CD4-positive, alpha-beta memory T cell (primary cell): ENCODE measurements at regions not wholly inside any gene's neighbourhood (a gene's known extent, or its start where the extent isn't known, plus 50 kb on each side); places are given as distances from the start of the nearest gene placed in this dataset.

Source experiments
- CTCF ChIA-PET: fragments of 350-600 bp; sonication (Branson Sonifier 250); formaldehyde crosslinking; loops from one replicate; lab custom pipeline; 2021; ENCODE audit warnings: inconsistent platforms; ENCODE audit not compliant: partially characterized antibody; lab: Charles Lee
- POLR2A ChIA-PET: fragments of 350-600 bp; sonication (Branson Sonifier 250); formaldehyde crosslinking; loops from one replicate; lab custom pipeline; 2021; ENCODE audit not compliant: partially characterized antibody; lab: Charles Lee
- DNase-seq, 5 donors: peaks; one replicate each; pipeline versions ENCODE4 v3.0.0 to v3.0.0-alpha.2; 2020 to 2022; ENCODE audit warnings: mixed read lengths in 1 of 5
- H3K27ac ChIP-seq: one replicate; pipeline ENCODE4 v1.7.0; 2013; ENCODE audit warnings: low read depth, low read length
- H3K27me3 ChIP-seq: 2 replicates; pipeline ENCODE4 v1.7.0; 2013; ENCODE audit warnings: mild to moderate bottlenecking, low read length, moderate library complexity; ENCODE audit not compliant: insufficient read depth
- H3K36me3 ChIP-seq: 2 replicates; pipeline ENCODE4 v1.7.0; 2013; ENCODE audit warnings: mild to moderate bottlenecking, low read length, moderate library complexity; ENCODE audit not compliant: insufficient read depth
- H3K4me1 ChIP-seq: 2 replicates; pipeline ENCODE4 v1.7.0; 2013; ENCODE audit warnings: mild to moderate bottlenecking, low read length, moderate library complexity; ENCODE audit not compliant: insufficient read depth
- H3K4me3 ChIP-seq, 2 donors: one replicate each; pipeline ENCODE4 v1.7.0; 2013; ENCODE audit warnings: low read length in 2 of 2, mild to moderate bottlenecking in 1 of 2
- H3K9me3 ChIP-seq, 2 donors: one replicate each; pipeline ENCODE4 v1.7.0; 2013; ENCODE audit warnings: low read length in 2 of 2, control low read depth in 1 of 2; ENCODE audit not compliant: control insufficient read depth in 1 of 2
- H3K27ac Mint-ChIP-seq, 7 donors: one replicate each; pipeline ENCODE4 v1.8.0; 2020 to 2021; ENCODE audit warnings: mixed read lengths in 7 of 7, mild to moderate bottlenecking in 6 of 7, inconsistent platforms in 3 of 7, moderate library complexity in 3 of 7
- H3K27me3 Mint-ChIP-seq, 2 donors: one replicate each; pipeline ENCODE4 v1.8.0; 2020 to 2021; ENCODE audit warnings: mixed read lengths in 2 of 2
- H3K36me3 Mint-ChIP-seq, 2 donors: one replicate each; pipeline ENCODE4 v1.8.0; 2020 to 2021; ENCODE audit warnings: mixed read lengths in 2 of 2, inconsistent platforms in 1 of 2, mild to moderate bottlenecking in 1 of 2
- H3K4me1 Mint-ChIP-seq, 4 donors: one replicate each; pipeline ENCODE4 v1.8.0; 2020 to 2021; ENCODE audit warnings: mixed read lengths in 4 of 4, mild to moderate bottlenecking in 1 of 4
- H3K4me3 Mint-ChIP-seq, 8 donors: one replicate each; pipeline ENCODE4 v1.8.0; 2020 to 2021; ENCODE audit warnings: mixed read lengths in 8 of 8, mild to moderate bottlenecking in 7 of 8, moderate library complexity in 6 of 8, inconsistent platforms in 3 of 8
- H3K9me3 Mint-ChIP-seq, 8 donors: one replicate each; pipeline ENCODE4 v1.8.0; 2020 to 2021; ENCODE audit warnings: mixed read lengths in 8 of 8, mild to moderate bottlenecking in 5 of 8, inconsistent platforms in 3 of 8, moderate library complexity in 1 of 8
- intact Hi-C: fragments of 100-400 bp; cut with micrococcal nuclease; formaldehyde crosslinking; loops from one replicate; pipeline ENCODE4 v1.15.1; 2023

DNA sequence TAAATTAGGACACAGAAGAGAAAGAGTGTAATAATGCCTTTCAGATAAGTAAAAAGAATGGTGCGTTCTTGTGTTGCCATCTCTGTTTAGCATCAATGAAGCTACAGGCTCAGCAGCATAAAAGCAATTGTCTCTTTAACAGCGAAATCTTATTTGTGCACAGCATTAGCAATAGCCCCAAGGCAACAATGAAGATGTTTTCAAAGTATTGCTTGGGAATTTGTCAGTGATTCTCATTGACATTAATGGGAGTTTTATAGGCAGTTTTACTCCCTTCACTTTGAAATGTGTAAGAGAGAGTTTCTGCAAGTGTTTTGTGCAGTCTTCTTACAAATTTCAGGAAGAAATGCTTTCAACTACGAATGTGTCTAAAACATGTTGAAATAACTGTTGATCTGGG lies 633.0 kb downstream of the TLL1 start:
- H3K4me3 ChIP-seq = no peak overlapping the region
- H3K9me3 ChIP-seq = no peaks in the 10 kb centered on the region
- H3K36me3 ChIP-seq = no peaks in the 10 kb centered on the region
- Mint-ChIP-seq H3K27ac (no peak overlapping the region), H3K36me3 (no peaks in the 10 kb centered on the region), H3K4me1 (no peaks in the 10 kb centered on the region), H3K4me3 (no peak overlapping the region), H3K9me3 (peaks cover 4 to 19% (median 8%) of the 10 kb centered on the region in 8 donors), H3K27me3 (no peaks in the 10 kb centered on the region)
- ChIA-PET CTCF (no interaction called here), POLR2A (no interaction called here)
- DNase-seq = no peak
- intact Hi-C loops = no loop called here
- H3K27me3 ChIP-seq = no peaks in the 10 kb centered on the region
- H3K4me1 ChIP-seq = no peaks in the 10 kb centered on the region
- H3K27ac ChIP-seq = no peak overlapping the region

DNA sequence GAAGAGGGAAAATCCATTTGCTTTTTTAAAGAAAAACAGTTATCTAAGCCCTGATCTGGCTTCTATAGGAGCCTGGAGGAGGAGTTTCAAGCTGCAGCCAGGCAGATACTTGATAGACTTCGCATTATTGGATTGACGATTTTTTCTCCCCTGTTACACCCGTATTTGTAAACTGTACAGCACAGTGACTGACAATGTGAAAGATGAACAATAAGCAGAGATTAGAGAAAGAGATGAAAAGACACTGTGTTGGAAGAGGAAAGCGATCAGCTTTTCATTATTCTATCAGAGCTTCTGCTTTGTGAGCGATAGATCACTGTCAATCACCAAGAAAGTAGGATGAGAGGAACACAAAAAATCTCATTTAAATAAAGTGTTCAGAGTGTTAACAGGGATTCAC lies 639.2 kb downstream of the TLL1 start:
- Histone ChIP-seq H3K27ac (no peak overlapping the region), H3K4me1 (no peaks in the 10 kb centered on the region), H3K36me3 (no peaks in the 10 kb centered on the region), H3K4me3 (no peak overlapping the region), H3K27me3 (no peaks in the 10 kb centered on the region), H3K9me3 (no peaks in the 10 kb centered on the region)
- Mint-ChIP-seq H3K4me1 (no peaks in the 10 kb centered on the region), H3K4me3 (no peak overlapping the region), H3K27me3 (no peaks in the 10 kb centered on the region), H3K27ac (no peak overlapping the region), H3K9me3 (peaks cover 0 to 14% (median 4%) of the 10 kb centered on the region in 8 donors), H3K36me3 (no peaks in the 10 kb centered on the region)
- CTCF ChIA-PET = no interaction called here
- no peak for DNase-seq
- intact Hi-C loops = no loop called here
- POLR2A ChIA-PET = no interaction called here

DNA sequence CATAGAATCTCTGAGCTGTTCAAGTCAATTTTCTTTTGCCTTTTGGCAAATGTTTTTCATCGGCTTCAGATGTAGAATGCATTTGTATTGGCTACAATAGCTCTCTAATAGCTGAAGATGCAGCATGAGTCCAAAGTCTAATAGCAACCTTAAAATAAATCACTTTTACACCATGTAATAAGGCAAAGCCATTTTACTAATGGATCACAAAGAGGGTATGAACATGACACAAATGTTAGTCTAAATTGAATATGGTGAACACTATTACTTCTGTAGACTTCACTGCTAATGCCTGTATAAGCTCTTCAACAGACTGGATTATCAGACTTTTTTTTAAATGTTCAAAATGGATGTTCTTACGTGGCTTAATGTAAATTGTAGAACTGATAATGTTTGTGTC lies 645.3 kb downstream of the TLL1 start:
- CTCF ChIA-PET = no interaction called here
- Histone ChIP-seq H3K9me3 (no peaks in the 10 kb centered on the region), H3K36me3 (no peaks in the 10 kb centered on the region)

DNA sequence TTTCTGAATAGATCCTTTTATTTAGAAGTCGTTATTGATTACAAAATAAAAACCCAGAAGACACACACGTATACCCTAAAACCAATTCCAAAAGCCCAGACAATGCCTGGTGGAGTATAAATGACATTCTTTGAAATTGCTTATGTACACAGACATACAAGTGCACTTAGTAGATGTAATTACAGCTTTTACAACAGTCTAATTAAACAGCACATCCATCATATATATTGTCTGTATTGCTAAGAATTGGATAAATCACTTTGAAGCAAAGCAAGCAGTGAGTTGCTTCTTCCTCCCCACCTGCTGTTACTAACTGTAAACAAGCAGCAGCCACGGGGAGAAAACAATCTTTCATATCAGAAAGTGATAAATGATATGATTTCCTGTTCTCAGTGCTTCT lies 645.7 kb downstream of the TLL1 start:
- Histone ChIP-seq H3K27me3 (no peaks in the 10 kb centered on the region), H3K36me3 (no peaks in the 10 kb centered on the region), H3K9me3 (no peaks in the 10 kb centered on the region), H3K27ac (no peak overlapping the region), H3K4me3 (no peak overlapping the region), H3K4me1 (no peaks in the 10 kb centered on the region)
- Mint-ChIP-seq H3K36me3 (no peaks in the 10 kb centered on the region), H3K4me3 (no peak overlapping the region), H3K27me3 (no peaks in the 10 kb centered on the region), H3K27ac (no peak overlapping the region), H3K4me1 (no peaks in the 10 kb centered on the region), H3K9me3 (peaks cover 4 to 17% (median 9%) of the 10 kb centered on the region in 8 donors)
- intact Hi-C loops = no loop called here
- no peak for DNase-seq
- CTCF ChIA-PET = no interaction called here
- POLR2A ChIA-PET = no interaction called here

More for the DNA sequence above, 645.3 kb downstream of the TLL1 start:
- POLR2A ChIA-PET = no interaction called here
- no peak overlapping the region for H3K27ac ChIP-seq
- intact Hi-C loops = no loop called here
- Mint-ChIP-seq H3K27me3 (no peaks in the 10 kb centered on the region), H3K36me3 (no peaks in the 10 kb centered on the region), H3K9me3 (peaks cover 4 to 17% (median 9%) of the 10 kb centered on the region in 8 donors), H3K27ac (no peak overlapping the region), H3K4me1 (no peaks in the 10 kb centered on the region), H3K4me3 (no peak overlapping the region)
- no peaks in the 10 kb centered on the region for H3K4me1 ChIP-seq
- H3K4me3 ChIP-seq = no peak overlapping the region
- DNase-seq = no peak
- H3K27me3 ChIP-seq = no peaks in the 10 kb centered on the region

DNA sequence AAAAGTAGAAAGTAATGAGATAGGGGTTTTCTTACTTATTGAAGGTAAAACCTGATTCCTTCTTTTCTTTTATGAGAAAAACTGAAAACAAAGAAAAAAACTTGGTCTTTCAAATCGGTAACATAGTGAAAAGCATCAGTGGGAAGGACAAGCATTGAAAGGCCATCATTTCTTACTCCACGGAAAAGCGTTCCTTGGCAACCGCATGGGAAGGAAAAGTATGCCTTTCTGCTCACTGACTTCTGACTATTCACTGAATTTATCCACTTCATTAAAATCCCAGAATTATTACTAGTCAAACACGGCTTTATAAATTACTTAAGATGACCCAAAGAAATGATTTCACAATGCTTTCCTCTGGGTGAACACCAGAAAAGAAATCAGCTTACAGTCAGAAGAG lies 646.7 kb downstream of the TLL1 start:
- no peak for DNase-seq
- H3K27ac Mint-ChIP-seq = no peak overlapping the region
- ChIA-PET CTCF (no interaction called here), POLR2A (no interaction called here)
- H3K27me3 ChIP-seq = no peaks in the 10 kb centered on the region
- no peak overlapping the region for H3K27ac ChIP-seq
- H3K4me1 Mint-ChIP-seq = no peaks in the 10 kb centered on the region
- H3K4me3 ChIP-seq = no peak overlapping the region
- no peaks in the 10 kb centered on the region for H3K4me1 ChIP-seq
- H3K36me3 ChIP-seq = no peaks in the 10 kb centered on the region
- no peaks in the 10 kb centered on the region for H3K27me3 Mint-ChIP-seq
- H3K9me3 Mint-ChIP-seq = peaks cover 4 to 14% (median 8%) of the 10 kb centered on the region in 8 donors
- no peaks in the 10 kb centered on the region for H3K9me3 ChIP-seq
- intact Hi-C loops = no loop called here
- H3K4me3 Mint-ChIP-seq = no peak overlapping the region
- H3K36me3 Mint-ChIP-seq = no peaks in the 10 kb centered on the region

DNA sequence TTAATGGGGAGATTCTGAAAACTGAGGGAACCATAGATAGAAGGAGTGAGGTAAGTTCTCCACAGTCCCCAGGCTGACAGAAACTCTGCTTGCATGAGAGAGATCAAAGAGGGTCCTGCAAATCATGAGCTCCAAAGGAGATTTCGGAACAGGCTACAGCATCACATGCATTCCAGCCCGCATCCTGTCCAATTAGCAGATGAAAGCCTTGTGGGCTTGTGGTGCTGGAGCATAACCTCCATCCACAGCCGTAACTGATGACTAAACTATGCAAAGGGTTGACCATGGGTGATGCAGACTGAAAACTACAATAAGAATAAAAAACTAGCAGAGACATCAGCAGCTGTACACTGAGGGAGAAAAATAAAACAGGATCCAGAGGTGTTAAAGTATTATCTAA lies 654.5 kb downstream of the TLL1 start:
- intact Hi-C loops = no loop called here
- Mint-ChIP-seq H3K4me1 (no peaks in the 10 kb centered on the region), H3K9me3 (peaks cover 0 to 5% (median 1%) of the 10 kb centered on the region in 8 donors), H3K4me3 (no peak overlapping the region), H3K36me3 (no peaks in the 10 kb centered on the region), H3K27ac (no peak overlapping the region), H3K27me3 (no peaks in the 10 kb centered on the region)
- no peak overlapping the region for H3K27ac ChIP-seq
- ChIA-PET POLR2A (no interaction called here), CTCF (no interaction called here)
- H3K27me3 ChIP-seq = no peaks in the 10 kb centered on the region
- H3K4me1 ChIP-seq = no peaks in the 10 kb centered on the region
- H3K4me3 ChIP-seq = no peak overlapping the region
- H3K36me3 ChIP-seq = no peaks in the 10 kb centered on the region
- no peak for DNase-seq
- no peaks in the 10 kb centered on the region for H3K9me3 ChIP-seq

DNA sequence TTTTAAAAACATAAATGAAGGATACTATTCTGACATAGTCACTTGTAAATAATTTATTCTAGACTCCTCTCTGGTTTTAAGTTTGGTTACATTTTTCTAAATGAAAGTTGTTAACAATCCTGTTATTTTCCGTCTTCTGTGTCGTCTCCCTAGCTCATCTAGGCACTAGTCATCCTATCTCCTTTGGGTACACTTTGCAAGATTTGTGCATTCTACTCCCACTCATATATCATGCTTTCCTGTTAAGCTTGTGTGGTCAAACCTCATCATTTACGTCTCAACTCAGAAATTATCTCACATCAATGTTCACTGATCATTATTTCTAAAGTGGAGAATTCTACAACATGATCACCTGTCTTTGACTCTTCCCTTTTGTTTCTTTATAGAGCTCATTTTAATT lies 658.7 kb downstream of the TLL1 start:
- no peak overlapping the region for H3K27ac ChIP-seq
- Mint-ChIP-seq H3K9me3 (peaks cover 1 to 6% (median 4%) of the 10 kb centered on the region in 8 donors), H3K4me1 (no peaks in the 10 kb centered on the region), H3K36me3 (no peaks in the 10 kb centered on the region), H3K27me3 (no peaks in the 10 kb centered on the region), H3K27ac (no peak overlapping the region), H3K4me3 (no peak overlapping the region)
- no peaks in the 10 kb centered on the region for H3K9me3 ChIP-seq
- ChIA-PET POLR2A (no interaction called here), CTCF (no interaction called here)
- no peak for DNase-seq
- no peak overlapping the region for H3K4me3 ChIP-seq
- no peaks in the 10 kb centered on the region for H3K4me1 ChIP-seq
- no peaks in the 10 kb centered on the region for H3K27me3 ChIP-seq
- intact Hi-C loops = no loop called here
- no peaks in the 10 kb centered on the region for H3K36me3 ChIP-seq

DNA sequence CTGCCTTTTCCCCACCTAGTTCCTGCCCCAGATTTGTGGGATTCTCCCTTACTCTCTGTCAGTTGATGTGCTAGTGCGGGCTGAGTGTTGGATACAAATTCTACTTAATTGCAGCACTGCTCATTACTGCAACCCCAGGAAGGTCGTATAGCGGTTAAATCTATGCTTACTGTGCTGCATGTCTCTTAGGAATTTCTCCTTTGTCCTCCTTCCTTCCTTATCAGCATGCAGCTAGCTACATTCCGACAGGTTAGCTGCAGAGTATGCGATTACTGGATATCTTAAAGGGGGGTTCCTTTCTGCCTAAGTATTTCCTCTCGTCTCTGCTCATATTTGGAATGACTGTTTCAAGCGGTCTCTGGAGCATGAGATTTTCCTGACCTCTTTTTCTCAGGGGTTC lies 662.8 kb downstream of the TLL1 start:
- intact Hi-C loops = no loop called here
- Histone ChIP-seq H3K36me3 (no peaks in the 10 kb centered on the region), H3K27ac (no peak overlapping the region), H3K4me3 (no peak overlapping the region), H3K4me1 (no peaks in the 10 kb centered on the region), H3K27me3 (no peaks in the 10 kb centered on the region), H3K9me3 (no peaks in the 10 kb centered on the region)
- CTCF ChIA-PET = no interaction called here
- H3K27me3 Mint-ChIP-seq = no peaks in the 10 kb centered on the region
- H3K27ac Mint-ChIP-seq = no peak overlapping the region
- H3K36me3 Mint-ChIP-seq = no peaks in the 10 kb centered on the region
- DNase-seq = no peak
- H3K9me3 Mint-ChIP-seq = peaks cover 0 to 6% (median 3%) of the 10 kb centered on the region in 8 donors
- H3K4me1 Mint-ChIP-seq = no peaks in the 10 kb centered on the region
- POLR2A ChIA-PET = no interaction called here
- no peak overlapping the region for H3K4me3 Mint-ChIP-seq
